Hematopoietic multipotent progenitor cell (in vitro differentiated cells): ENCODE measurements at regions not wholly inside any gene's neighbourhood (a gene's known extent, or its start where the extent isn't known, plus 50 kb on each side); places are given as distances from the start of the nearest gene placed in this dataset.
"Not testable (repeated sequence)": the region's sequence is repeated elsewhere in the genome, so short reads cannot be mapped to it uniquely, and the experiment has no call there.

Experiments
- DNase-seq, 3 donors: peaks; one replicate each; pipeline ENCODE4 v3.0.0-alpha.2; 2011 to 2015; ENCODE audit warnings: low read depth in 2 of 3, low spot score in 2 of 3

- no peak for DNase-seq
Measured at GRCh38 chr14:82029038-82029437, 495.4 kb upstream of the SEL1L start.

DNA sequence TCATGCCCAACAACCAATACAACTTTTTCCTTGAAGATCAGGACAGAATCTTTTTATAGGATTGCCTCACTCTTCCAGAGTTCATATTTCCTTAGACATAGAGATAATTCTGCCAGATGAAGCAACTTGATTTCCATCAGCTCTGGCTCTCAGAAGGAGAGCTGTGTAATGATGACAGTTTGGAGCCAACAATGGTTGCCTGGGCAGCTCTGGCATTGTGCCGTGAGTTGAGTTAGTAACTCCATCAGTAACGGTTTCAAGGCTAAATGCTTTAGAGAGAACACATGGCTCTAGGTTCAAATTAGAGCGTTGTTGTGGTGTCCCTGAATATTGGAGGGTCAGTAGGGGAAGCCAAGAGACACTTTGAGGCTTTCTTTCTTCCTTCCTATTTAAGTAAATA is 501.7 kb upstream of the SEL1L start:
- no peak for DNase-seq

DNA sequence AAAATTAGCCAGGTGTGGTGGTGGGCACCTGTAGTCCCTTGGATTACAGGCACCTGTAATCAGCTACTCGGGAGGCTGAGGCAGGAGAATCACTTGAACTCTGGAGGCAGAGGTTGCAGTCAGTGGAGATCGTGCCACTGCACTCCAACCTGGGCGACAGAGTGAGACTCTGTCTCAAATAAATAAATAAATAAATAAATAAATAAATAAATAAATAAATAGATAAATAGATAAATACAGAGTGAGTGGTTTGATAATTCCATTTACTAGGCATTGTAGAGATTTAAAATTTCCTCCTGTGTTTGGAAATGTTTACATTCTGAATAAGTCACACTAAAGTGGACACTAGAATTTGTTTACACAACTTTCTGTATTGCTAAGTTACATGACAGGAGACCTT is 504.4 kb upstream of the SEL1L start:
- DNase-seq = not testable (repeated sequence)

GRCh38 chr14:82045339-82045738 is 511.7 kb upstream of the SEL1L start:
- no peak for DNase-seq

DNA sequence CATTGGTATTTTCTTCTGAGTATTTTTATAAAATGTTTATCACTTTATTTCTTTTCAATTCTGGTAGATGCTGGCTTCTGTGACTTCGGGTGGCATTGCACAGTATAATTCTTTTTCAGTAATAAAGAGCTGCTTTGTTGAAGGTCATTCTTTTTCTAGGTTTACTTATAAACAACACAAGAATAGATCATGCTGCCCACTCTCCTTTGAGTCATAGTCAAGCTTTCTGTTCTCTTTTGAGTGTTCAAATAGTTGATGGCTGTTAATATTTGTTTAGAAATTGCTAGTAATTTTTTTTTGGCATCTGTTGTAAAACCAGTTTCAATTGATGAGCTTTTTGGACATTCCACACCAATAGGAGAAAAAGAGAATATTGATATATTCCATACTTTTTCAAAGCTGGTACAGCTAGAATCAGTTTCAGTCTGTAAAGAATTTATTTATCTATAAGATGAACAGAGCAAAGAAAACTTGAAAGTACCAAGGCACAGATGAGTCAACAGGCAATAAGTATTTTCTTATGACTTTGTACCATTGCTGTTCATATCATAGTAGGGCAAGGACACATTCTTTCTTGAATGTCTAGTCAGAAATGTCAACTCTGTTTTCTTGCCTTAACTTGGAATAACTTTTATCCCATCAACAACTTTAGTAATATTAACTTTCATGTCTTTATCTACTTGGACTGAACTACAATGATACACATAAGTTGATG is 513.0 kb upstream of the SEL1L start:
- DNase-seq = no peak

GRCh38 chr14:82047777-82048470 is 514.3 kb upstream of the SEL1L start:
- no peak for DNase-seq

DNA sequence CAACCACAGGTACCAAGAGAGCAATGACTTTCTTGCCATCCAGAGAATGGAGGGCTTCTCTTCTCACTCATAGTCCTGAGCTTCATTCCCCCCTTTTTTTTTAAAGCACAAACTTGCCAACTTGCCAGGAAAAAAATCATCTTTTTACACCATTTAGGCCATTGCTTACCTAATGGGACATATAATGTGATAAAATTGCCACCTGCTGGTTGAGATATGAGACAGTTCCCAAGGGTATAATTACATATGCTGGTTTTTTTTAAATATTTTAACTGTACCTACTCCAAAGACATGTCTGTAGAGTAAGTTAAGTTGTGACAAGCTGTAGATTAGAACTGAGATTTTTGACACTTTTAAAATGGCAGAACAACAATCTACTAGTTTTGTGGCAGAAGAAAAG is 519.1 kb upstream of the SEL1L start:
- no peak for DNase-seq

DNA sequence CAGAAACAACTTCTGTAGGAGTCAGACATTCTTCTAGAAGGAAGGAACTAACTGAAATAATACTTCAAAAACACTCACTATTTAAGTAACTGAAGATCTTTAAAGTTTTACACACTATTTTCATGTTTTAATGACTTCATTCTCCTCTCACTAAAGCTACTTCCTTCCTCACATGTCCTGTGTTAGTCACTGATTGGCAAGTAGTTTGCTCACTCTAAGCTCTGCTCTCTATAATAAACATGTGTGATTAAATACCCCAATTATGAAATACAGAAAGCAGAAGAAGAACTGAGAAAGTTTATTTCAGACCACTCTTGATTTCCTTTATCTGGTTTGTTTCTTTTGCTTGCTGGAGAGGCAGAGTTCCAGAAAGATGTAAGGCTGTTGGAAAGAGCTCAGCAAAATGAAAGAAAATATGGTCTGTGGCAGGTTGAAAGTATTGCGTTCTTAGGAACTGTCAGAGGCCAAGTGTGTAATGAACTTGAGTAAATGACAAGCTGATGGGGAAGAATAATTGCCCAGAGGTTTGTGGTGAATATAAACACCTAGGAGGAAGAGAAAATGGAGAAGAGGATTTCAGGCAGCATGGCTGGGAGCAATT is 522.0 kb upstream of the SEL1L start:
- no peak for DNase-seq

GRCh38 chr14:82060219-82060618 is 526.6 kb upstream of the SEL1L start:
- DNase-seq = no peak

DNA sequence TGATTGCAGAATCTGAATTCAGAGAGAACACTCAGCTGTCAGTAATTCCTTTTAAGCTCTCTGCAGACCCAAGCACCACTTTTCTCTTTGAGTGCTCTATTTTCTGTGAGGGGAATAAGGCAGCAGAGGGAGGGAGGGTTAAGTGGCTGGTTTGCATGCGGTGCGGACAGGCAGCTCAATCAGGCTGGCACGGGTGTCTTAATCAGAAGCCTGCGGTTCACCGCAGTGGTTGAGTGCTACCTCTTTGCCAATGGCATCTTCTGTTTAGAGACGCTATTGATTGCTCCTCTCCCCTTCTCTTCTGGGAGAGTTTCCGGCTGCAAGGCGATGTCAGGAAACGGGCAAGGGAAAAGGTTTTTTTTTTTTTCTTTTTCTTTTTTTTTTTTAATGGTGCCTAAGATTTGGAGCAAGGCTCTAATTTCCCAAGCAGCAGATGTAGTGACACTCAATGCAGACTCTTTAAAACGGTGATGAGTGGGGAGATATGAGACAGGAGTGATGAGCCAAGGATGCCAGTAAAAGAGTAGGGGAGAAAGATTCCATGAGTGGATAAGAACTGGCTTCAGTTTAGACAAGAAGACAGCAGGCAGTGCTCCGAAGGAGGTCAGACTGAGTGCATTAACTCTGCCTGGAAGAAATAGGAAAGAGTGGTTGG is 533.7 kb upstream of the SEL1L start:
- DNase-seq = no peak

DNA sequence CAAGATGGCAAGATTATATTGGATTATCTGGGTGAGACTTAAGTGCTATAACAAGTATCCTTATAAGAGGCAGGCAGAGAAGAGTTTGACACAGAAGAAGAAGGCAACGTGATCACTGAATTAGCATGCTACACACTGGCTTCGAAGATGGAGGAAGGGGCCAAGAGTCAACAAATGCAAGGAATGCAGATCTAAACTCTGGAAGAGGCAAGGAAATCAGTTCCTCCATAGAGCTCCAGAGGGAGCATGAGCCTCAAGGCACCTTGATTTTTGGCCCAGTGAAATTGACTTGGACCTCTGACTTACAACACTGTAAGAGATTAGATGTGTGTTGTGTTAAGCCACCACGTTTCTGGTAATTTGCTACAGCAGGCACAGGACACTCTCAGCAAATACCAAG is 536.4 kb upstream of the SEL1L start:
- DNase-seq = no peak

DNA sequence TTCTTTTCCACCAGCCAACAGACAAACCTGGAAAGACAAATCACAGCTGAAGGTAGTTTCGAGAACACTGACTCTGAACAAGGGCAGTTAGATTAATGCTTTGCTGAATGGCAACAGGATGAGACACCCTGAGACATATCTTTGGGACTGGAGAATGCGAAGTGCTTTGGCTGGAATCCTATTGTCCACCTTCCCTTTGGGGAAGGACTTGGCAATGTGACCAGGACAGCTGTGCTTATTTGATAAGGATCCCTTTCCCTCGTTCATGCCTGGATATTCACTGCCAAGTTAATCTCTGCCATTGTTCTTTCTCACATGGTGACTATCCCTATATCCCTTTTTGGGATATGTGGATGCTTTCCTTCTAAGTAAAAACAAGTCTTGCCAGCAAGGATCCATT is 537.1 kb upstream of the SEL1L start:
- DNase-seq = no peak

DNA sequence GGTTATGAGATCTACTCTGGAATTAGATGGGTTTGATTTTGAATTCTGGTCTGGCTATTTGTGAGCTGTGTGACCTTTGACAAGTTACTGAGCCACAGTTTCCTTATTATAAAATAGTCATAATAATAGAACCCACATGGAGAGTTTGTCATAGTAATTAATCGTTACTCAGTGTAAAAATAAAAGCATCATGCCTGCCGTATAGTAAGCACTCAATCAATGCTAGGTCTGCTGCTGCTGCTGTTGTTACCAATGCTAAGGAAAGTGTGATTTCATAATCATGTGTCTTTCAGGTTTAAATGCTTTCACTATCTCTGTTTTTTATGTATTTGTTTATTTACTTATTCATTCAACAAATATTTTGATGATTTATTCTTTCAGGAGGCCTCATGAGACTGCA is 539.9 kb upstream of the SEL1L start:
- DNase-seq = no peak

DNA sequence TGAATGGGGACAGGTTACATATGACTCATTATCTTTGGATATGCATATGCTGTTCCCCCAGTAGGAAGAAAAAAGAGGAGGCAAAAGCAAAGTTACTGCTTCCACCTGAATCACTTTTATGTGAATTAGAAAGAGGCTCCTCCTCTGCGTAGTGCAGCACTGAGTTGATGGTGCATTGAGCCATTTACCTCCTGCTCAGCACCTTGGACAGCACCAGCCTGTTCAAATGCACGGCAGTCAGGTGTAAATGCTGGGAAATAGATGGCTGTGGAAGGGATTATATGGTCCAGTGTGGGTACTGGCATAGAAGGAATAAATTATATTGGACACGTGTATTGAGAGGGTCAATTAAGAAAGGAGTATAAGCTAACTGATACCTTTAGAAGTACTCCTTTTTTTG is 541.9 kb upstream of the SEL1L start:
- DNase-seq = peak in 1 of 3 donors; percentile 34

DNA sequence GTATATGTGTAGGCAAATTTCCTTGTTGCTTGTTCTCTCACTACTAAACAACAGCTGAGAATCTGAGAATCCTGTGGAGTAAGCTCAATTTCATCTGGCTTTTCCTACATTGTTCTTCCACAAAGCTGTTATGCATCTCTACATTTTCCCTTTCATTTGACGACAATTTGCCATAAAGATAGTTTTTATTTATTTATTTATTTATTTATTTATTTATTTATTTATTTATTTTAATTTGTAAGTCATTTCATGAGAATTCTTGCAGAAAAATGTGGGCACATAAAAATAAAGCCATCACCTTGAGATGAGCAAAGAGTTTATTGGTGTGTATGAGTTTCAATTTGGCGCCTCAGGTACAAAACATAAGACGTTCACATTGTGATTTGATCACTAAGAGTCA is 545.9 kb upstream of the SEL1L start:
- DNase-seq = no peak

GRCh38 chr14:82080370-82080769 is 546.7 kb upstream of the SEL1L start:
- DNase-seq = no peak

- DNase-seq = no peak
Measured at GRCh38 chr14:82084813-82085212, 551.2 kb upstream of the SEL1L start.

GRCh38 chr14:82091097-82091496 is 557.4 kb upstream of the SEL1L start:
- DNase-seq = no peak

GRCh38 chr14:82094829-82095345 is 561.2 kb upstream of the SEL1L start:
- no peak for DNase-seq

GRCh38 chr14:82104013-82104412 is 570.4 kb upstream of the SEL1L start:
- DNase-seq = no peak

DNA sequence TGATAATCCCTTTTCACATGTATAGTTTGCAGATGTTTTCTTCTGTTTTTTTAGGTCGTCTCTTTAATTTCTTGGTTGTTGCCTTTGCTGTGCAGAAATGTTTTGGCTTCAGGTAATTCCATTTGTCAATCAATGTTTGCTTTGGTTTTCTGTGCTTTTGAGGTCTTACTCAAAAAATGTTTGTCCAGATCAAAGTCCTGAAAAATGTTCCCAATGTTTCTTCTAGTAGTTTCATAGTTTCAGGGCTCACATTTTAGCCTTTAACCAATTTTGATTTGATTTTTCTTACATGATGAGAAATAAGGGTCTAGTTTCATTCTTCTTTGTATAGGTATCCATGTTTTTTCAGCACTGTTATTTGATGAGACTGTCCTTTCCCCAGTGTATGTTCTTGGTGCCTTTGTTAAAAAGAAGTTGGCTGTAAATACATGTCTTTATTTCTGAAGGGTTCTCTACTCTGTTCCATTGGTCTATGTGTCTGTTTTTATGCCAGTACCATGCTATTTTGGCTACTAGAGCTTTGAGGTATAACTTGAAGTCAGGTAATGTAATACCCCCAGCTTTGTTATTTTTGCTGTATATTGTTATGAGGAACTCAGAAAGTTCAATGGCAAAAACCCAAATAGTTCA is 578.7 kb upstream of the SEL1L start:
- no peak for DNase-seq
